Erythroblast (primary cell): ENCODE measurements at regions not wholly inside any gene's neighbourhood (a gene's known extent, or its start where the extent isn't known, plus 50 kb on each side); places are given as distances from the start of the nearest gene placed in this dataset.

ENCODE experiments used
- GATA1 ChIP-seq: IDR thresholded peaks from 2 replicates; pipeline ENCODE4 v1.6.1; 2011; ENCODE audit warnings: low read depth, mild to moderate bottlenecking, control low read depth, low read length, moderate library complexity
- POLR2A ChIP-seq: IDR thresholded peaks from 2 replicates; pipeline ENCODE4 v1.6.1; 2011; ENCODE audit warnings: mild to moderate bottlenecking, low read length

DNA sequence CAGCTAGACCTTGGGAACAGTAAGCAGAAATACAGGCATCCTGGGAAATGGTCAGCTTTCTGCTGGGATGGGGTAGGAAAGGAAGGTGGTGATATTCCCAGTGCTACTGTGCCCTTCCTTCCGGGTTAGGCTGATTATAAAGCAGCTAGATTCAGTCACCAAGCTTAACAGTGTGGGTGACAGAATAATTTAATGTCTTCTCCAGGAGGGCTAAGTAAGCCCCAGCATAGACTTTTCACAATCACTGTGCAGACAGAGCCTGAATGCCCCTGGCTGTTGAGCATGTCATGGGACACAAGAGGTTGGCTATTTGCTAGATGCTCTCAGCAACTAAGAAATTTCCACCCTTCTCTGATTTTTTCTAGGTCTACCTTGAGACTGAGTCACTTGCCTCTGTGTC, 513.0 kb downstream of the TOX3 start:
- TF ChIP-seq POLR2A (no peak), GATA1 (no peak)
